ENCODE measurements at regions not wholly inside any gene's neighbourhood (a gene's known extent, or its start where the extent isn't known, plus 50 kb on each side); places are given as distances from the start of the nearest gene placed in this dataset.

DNA sequence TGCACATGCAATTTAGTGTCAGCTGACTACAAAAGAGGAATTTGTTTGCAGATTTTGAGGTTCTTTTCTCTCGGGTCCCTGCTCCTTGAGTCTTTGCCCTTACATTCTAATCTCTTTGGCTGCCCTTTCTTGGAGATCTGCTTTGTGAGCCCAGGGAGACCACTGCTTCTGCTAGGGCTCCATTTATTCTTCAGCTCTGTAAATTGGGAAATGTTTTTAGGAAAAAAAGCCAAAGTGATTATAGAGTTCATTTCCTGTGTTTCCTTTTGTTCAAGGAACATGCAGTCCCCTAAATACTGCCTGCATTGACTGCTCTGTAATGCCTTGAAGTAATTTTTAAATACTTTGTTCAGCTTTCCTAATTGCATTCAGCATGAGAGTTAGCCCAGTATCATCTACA lies 197.4 kb downstream of the CSNK1G3 start:
- TF ChIP-seq CREB1 (IDR thresholded peaks at IDR 0.05) (no peak), ASH2L (IDR thresholded peaks at IDR 0.05; ENCODE audit: low read length) (no peak)
- TF ChIP-seq, protein P1, sequence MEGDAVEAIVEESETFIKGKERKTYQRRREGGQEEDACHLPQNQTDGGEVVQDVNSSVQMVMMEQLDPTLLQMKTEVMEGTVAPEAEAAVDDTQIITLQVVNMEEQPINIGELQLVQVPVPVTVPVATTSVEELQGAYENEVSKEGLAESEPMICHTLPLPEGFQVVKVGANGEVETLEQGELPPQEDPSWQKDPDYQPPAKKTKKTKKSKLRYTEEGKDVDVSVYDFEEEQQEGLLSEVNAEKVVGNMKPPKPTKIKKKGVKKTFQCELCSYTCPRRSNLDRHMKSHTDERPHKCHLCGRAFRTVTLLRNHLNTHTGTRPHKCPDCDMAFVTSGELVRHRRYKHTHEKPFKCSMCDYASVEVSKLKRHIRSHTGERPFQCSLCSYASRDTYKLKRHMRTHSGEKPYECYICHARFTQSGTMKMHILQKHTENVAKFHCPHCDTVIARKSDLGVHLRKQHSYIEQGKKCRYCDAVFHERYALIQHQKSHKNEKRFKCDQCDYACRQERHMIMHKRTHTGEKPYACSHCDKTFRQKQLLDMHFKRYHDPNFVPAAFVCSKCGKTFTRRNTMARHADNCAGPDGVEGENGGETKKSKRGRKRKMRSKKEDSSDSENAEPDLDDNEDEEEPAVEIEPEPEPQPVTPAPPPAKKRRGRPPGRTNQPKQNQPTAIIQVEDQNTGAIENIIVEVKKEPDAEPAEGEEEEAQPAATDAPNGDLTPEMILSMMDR (IDR thresholded peaks at IDR 0.05; ENCODE audit: control extremely low read depth in 1 of 3, insufficient read depth in 1 of 3, low read depth in 1 of 3, low read length in 3 of 3): no peak

All from H1 (cell line).